ENCODE measurements at regions not wholly inside any gene's neighbourhood (a gene's known extent, or its start where the extent isn't known, plus 50 kb on each side); places are given as distances from the start of the nearest gene placed in this dataset.

- H3K36me3 Mint-ChIP-seq (ENCODE audit: low read depth), result no peaks in the 10 kb centered on the region
- TF ChIP-seq, protein P1, sequence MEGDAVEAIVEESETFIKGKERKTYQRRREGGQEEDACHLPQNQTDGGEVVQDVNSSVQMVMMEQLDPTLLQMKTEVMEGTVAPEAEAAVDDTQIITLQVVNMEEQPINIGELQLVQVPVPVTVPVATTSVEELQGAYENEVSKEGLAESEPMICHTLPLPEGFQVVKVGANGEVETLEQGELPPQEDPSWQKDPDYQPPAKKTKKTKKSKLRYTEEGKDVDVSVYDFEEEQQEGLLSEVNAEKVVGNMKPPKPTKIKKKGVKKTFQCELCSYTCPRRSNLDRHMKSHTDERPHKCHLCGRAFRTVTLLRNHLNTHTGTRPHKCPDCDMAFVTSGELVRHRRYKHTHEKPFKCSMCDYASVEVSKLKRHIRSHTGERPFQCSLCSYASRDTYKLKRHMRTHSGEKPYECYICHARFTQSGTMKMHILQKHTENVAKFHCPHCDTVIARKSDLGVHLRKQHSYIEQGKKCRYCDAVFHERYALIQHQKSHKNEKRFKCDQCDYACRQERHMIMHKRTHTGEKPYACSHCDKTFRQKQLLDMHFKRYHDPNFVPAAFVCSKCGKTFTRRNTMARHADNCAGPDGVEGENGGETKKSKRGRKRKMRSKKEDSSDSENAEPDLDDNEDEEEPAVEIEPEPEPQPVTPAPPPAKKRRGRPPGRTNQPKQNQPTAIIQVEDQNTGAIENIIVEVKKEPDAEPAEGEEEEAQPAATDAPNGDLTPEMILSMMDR (IDR thresholded peaks at IDR 0.05), result no peak
- H3K4me1 Mint-ChIP-seq (ENCODE audit: low read depth), result no peaks in the 10 kb centered on the region
- H3K27me3 Mint-ChIP-seq, result no peaks in the 10 kb centered on the region
- no peak for DNase-seq
- Histone ChIP-seq H3K27me3 (ENCODE audit: control insufficient read depth in 1 of 2, insufficient read depth in 2 of 2, low read length in 2 of 2) (no peaks in the 10 kb centered on the region), H3K27ac (ENCODE audit: low read depth in 1 of 2, low read length in 2 of 2) (no peak overlapping the region), H3K4me1 (ENCODE audit: insufficient read depth, low read length) (no peaks in the 10 kb centered on the region), H3K9me3 (ENCODE audit: control insufficient read depth in 1 of 2, insufficient read depth in 1 of 2, low read length in 2 of 2) (no peaks in the 10 kb centered on the region), H3K4me3 (ENCODE audit: low read length) (no peak overlapping the region), H3K36me3 (ENCODE audit: insufficient read depth, low read length) (no peaks in the 10 kb centered on the region)
- CTCF ChIA-PET, result no interaction called here
- intact Hi-C loops (cut with DNase I, micrococcal nuclease), result no loop called here
- no peaks in the 10 kb centered on the region for H3K9me3 Mint-ChIP-seq
- no peak overlapping the region for H3K27ac Mint-ChIP-seq
- ATAC-seq (ENCODE audit: poor library complexity), result no peak
- POLR2A ChIA-PET, result no interaction called here
- no peak overlapping the region for H3K4me3 Mint-ChIP-seq
Measured at GRCh38 chr1:233459968-233460367, 132.4 kb downstream of the MAP3K21 start.

DNA sequence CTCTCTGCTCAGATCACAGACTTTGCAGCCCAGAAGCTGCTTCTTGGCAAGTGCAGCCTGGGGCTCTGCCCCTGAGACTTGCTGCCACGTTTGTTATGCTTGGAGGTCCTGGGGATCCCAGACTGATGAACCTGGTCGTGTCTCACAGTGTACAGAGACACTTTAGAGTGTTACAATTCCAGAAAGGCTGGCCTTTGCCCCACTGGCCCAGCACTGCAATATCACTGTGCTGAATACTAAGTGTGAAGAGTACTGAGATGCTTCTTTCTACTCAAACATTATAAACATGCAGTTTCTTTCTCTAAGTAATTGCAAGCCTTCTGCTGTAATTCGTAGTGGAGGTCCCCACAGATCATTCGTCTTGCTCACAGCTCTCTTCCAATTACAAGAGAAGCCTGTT, 133.2 kb downstream of the MAP3K21 start:
- POLR2A ChIA-PET, result no interaction called here
- intact Hi-C loops (cut with DNase I, micrococcal nuclease), result no loop called here
- ATAC-seq (ENCODE audit: poor library complexity) (no peak), DNase-seq (no peak)
- Mint-ChIP-seq H3K4me1 (ENCODE audit: low read depth) (no peaks in the 10 kb centered on the region), H3K36me3 (ENCODE audit: low read depth) (no peaks in the 10 kb centered on the region), H3K27me3 (no peaks in the 10 kb centered on the region), H3K27ac (no peak overlapping the region), H3K9me3 (no peaks in the 10 kb centered on the region), H3K4me3 (no peak overlapping the region)
- Histone ChIP-seq H3K4me1 (ENCODE audit: insufficient read depth, low read length) (no peaks in the 10 kb centered on the region), H3K9me3 (ENCODE audit: control insufficient read depth in 1 of 2, insufficient read depth in 1 of 2, low read length in 2 of 2) (peaks cover 0 to 1% of the 10 kb centered on the region in 2 experiments), H3K27me3 (ENCODE audit: control insufficient read depth in 1 of 2, insufficient read depth in 2 of 2, low read length in 2 of 2) (no peaks in the 10 kb centered on the region), H3K36me3 (ENCODE audit: insufficient read depth, low read length) (no peaks in the 10 kb centered on the region), H3K4me3 (ENCODE audit: low read length) (no peak overlapping the region), H3K27ac (ENCODE audit: low read depth in 1 of 2, low read length in 2 of 2) (no peak overlapping the region)
- CTCF ChIA-PET, result no interaction called here
- TF ChIP-seq, protein P1 (IDR thresholded peaks at IDR 0.05), result no peak

GRCh38 chr1:233461847-233462246, 134.3 kb downstream of the MAP3K21 start:
- H3K9me3 Mint-ChIP-seq, result no peaks in the 10 kb centered on the region
- DNase-seq (no peak), ATAC-seq (ENCODE audit: poor library complexity) (no peak)
- no peaks in the 10 kb centered on the region for H3K36me3 Mint-ChIP-seq (ENCODE audit: low read depth)
- no peak overlapping the region for H3K4me3 ChIP-seq (ENCODE audit: low read length)
- no peaks in the 10 kb centered on the region for H3K4me1 ChIP-seq (ENCODE audit: insufficient read depth, low read length)
- ChIA-PET POLR2A (no interaction called here), CTCF (no interaction called here)
- H3K27me3 ChIP-seq (ENCODE audit: control insufficient read depth in 1 of 2, insufficient read depth in 2 of 2, low read length in 2 of 2), result no peaks in the 10 kb centered on the region
- no peaks in the 10 kb centered on the region for H3K36me3 ChIP-seq (ENCODE audit: insufficient read depth, low read length)
- no peak overlapping the region for H3K4me3 Mint-ChIP-seq
- H3K4me1 Mint-ChIP-seq (ENCODE audit: low read depth), result no peaks in the 10 kb centered on the region
- no peak overlapping the region for H3K27ac ChIP-seq (ENCODE audit: low read depth in 1 of 2, low read length in 2 of 2)
- intact Hi-C loops (cut with DNase I, micrococcal nuclease), result no loop called here
- H3K27ac Mint-ChIP-seq, result no peak overlapping the region
- TF ChIP-seq, protein P1 (IDR thresholded peaks at IDR 0.05), result no peak
- no peaks in the 10 kb centered on the region for H3K27me3 Mint-ChIP-seq
- peaks cover 0 to 7% of the 10 kb centered on the region in 2 experiments for H3K9me3 ChIP-seq (ENCODE audit: control insufficient read depth in 1 of 2, insufficient read depth in 1 of 2, low read length in 2 of 2)
